Osteoblast (primary cell): ENCODE measurements at regions not wholly inside any gene's neighbourhood (a gene's known extent, or its start where the extent isn't known, plus 50 kb on each side); places are given as distances from the start of the nearest gene placed in this dataset.

Experiments used
- DNase-seq: peaks from one replicate; pipeline ENCODE4 v3.0.0; 2011; ENCODE audit warnings: low spot score, mixed read lengths; ENCODE audit not compliant: insufficient read length; ENCODE audit errors: missing footprints
- H2AFZ ChIP-seq: 2 replicates; pipeline ENCODE4 v1.6.0; 2011; ENCODE audit warnings: mild to moderate bottlenecking, low read length
- H3K27ac ChIP-seq: 2 replicates; pipeline ENCODE4 v1.5.1; 2011; ENCODE audit warnings: mild to moderate bottlenecking, low read depth, low read length, moderate library complexity
- H3K27me3 ChIP-seq: 2 replicates; pipeline ENCODE4 v1.6.0; 2012; ENCODE audit warnings: mild to moderate bottlenecking, control low read depth, inconsistent platforms, low read length, moderate library complexity; ENCODE audit not compliant: insufficient read depth
- H3K36me3 ChIP-seq: 2 replicates; pipeline ENCODE4 v1.5.1; 2011; ENCODE audit warnings: mild to moderate bottlenecking, low read length, control low read depth, moderate library complexity; ENCODE audit not compliant: insufficient read depth
- H3K4me1 ChIP-seq: 2 replicates; pipeline ENCODE4 v1.5.1; 2011; ENCODE audit warnings: mild to moderate bottlenecking, low read length, control low read depth, moderate library complexity; ENCODE audit not compliant: insufficient read depth
- H3K4me2 ChIP-seq: 2 replicates; pipeline ENCODE4 v1.6.0; 2011; ENCODE audit warnings: mild to moderate bottlenecking, low read length; ENCODE audit not compliant: insufficient read depth
- H3K4me3 ChIP-seq: fragments of 200-600 bp; sonication (generic); 3 replicates; pipeline ENCODE4 v1.5.1; 2012; ENCODE audit warnings: mild to moderate bottlenecking, low read length, inconsistent platforms; ENCODE audit not compliant: insufficient read depth
- H3K79me2 ChIP-seq: 2 replicates; pipeline ENCODE4 v1.6.0; 2012; ENCODE audit warnings: mild to moderate bottlenecking, low read length, control low read depth, inconsistent platforms; ENCODE audit not compliant: insufficient read depth
- H3K9me3 ChIP-seq: 2 replicates; pipeline ENCODE4 v1.5.1; 2011; ENCODE audit warnings: low read depth, low read length, control low read depth
- H4K20me1 ChIP-seq: 2 replicates; pipeline ENCODE4 v1.6.0; 2012; ENCODE audit warnings: mild to moderate bottlenecking, low read length, control low read depth; ENCODE audit not compliant: insufficient read depth
- TF ChIP-seq, protein P1 (sequence below): IDR thresholded peaks from 2 replicates; pipeline ENCODE4 v1.5.1; 2011; ENCODE audit warnings: mild to moderate bottlenecking, low read depth, low read length, moderate library complexity; ENCODE audit errors: extremely low read depth

DNA sequence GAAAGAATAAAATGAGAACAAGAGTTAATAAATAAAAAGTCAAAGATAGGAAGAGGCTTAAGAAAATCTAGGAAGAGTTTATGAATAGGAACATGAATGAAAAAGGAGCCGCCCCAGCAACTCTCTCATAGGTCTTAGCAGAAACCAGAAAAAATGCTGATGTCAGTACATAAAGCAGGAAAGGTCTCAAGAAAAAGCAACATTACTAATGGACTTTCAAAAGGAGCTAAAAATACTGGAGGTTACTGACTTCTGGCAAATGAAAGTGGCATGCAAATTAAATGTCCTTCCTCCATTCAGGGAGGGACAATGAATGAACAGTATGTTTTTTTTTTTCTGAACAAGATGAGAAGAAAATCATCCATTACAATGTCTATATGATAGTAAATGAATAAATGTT, 387.6 kb downstream of the BRINP2 start:
- Histone ChIP-seq H3K4me1 (no peaks in the 10 kb centered on the region), H3K79me2 (no peaks in the 10 kb centered on the region), H3K9me3 (no peaks in the 10 kb centered on the region), H3K4me3 (no peak overlapping the region), H3K4me2 (no peak overlapping the region), H2AFZ (no peak overlapping the region), H3K36me3 (no peaks in the 10 kb centered on the region), H4K20me1 (no peaks in the 10 kb centered on the region), H3K27ac (no peak overlapping the region), H3K27me3 (no peaks in the 10 kb centered on the region)
- TF ChIP-seq, protein P1, sequence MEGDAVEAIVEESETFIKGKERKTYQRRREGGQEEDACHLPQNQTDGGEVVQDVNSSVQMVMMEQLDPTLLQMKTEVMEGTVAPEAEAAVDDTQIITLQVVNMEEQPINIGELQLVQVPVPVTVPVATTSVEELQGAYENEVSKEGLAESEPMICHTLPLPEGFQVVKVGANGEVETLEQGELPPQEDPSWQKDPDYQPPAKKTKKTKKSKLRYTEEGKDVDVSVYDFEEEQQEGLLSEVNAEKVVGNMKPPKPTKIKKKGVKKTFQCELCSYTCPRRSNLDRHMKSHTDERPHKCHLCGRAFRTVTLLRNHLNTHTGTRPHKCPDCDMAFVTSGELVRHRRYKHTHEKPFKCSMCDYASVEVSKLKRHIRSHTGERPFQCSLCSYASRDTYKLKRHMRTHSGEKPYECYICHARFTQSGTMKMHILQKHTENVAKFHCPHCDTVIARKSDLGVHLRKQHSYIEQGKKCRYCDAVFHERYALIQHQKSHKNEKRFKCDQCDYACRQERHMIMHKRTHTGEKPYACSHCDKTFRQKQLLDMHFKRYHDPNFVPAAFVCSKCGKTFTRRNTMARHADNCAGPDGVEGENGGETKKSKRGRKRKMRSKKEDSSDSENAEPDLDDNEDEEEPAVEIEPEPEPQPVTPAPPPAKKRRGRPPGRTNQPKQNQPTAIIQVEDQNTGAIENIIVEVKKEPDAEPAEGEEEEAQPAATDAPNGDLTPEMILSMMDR: no peak
- no peak for DNase-seq

DNA sequence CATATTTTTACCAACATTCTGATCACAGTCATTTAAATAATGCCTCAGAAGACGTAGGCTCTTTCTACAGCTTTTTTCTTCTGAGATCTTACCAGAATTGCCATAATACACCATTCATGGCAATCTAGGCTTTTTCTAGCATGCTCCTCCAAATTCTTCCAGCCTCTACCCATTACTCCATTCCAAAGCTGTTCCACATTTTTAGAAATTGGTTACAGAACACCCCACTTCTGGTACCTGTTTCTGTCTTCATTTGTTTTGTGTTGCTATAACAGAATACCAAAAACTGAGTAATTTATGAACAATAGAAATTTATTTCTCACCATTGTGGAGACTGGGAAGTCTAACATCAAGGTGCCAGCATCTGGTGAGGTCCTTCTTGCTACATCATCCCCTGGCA, 385.4 kb downstream of the BRINP2 start:
- DNase-seq: no peak
- Histone ChIP-seq H4K20me1 (no peaks in the 10 kb centered on the region), H3K79me2 (no peaks in the 10 kb centered on the region), H2AFZ (no peak overlapping the region), H3K4me1 (no peaks in the 10 kb centered on the region), H3K4me3 (no peak overlapping the region), H3K27ac (no peak overlapping the region), H3K27me3 (no peaks in the 10 kb centered on the region), H3K9me3 (no peaks in the 10 kb centered on the region), H3K36me3 (no peaks in the 10 kb centered on the region), H3K4me2 (no peak overlapping the region)
- TF ChIP-seq, protein P1: no peak

DNA sequence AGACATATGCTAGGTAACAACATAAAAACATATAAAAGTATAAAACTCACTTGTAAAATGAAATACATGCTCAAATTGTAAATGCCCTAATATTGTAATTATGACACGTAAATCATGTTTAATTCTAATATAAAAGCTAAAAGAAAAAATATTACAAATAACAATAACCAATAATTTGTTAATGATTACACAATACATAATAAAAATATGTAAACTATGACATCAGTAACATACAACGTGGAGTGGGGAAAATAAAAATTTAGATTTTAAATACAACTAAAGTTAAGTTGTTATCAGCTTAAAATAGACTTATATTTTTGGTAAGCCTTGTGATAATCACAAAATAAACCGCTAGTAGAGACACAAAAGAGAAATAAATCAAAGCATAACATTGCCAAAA, 376.4 kb downstream of the BRINP2 start:
- no peak for DNase-seq
- TF ChIP-seq, protein P1: no peak
- Histone ChIP-seq H3K4me3 (no peak overlapping the region), H3K4me2 (no peak overlapping the region), H3K27ac (no peak overlapping the region), H3K9me3 (no peaks in the 10 kb centered on the region), H2AFZ (no peak overlapping the region), H3K27me3 (no peaks in the 10 kb centered on the region), H3K4me1 (no peaks in the 10 kb centered on the region), H4K20me1 (no peaks in the 10 kb centered on the region), H3K36me3 (no peaks in the 10 kb centered on the region), H3K79me2 (no peaks in the 10 kb centered on the region)

DNA sequence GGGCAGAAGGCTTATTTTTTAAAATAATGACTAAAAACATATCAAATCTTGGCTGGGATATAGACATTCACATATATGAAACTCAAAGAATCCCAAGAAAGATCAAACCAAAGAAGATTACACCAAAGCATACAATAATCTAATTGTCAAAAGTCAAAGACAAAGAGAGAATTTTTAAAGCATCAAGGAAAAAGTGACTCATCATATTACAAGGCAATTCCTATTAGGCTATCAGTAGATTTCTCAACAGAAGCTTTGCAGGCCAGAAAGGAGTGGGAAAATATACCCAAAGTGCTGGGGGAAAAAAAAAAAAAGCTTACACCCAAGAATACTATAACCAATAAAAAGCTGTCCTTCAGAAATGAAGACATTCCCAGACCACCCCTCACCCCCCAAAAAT, 375.6 kb downstream of the BRINP2 start:
- Histone ChIP-seq H3K9me3 (no peaks in the 10 kb centered on the region), H3K4me1 (no peaks in the 10 kb centered on the region), H4K20me1 (no peaks in the 10 kb centered on the region), H3K4me3 (no peak overlapping the region), H3K79me2 (no peaks in the 10 kb centered on the region), H3K27me3 (no peaks in the 10 kb centered on the region), H3K36me3 (no peaks in the 10 kb centered on the region), H3K4me2 (no peak overlapping the region), H3K27ac (no peak overlapping the region), H2AFZ (no peak overlapping the region)
- no peak for DNase-seq
- TF ChIP-seq, protein P1: no peak
